BE2C (cell line): ENCODE measurements at regions not wholly inside any gene's neighbourhood (a gene's known extent, or its start where the extent isn't known, plus 50 kb on each side); places are given as distances from the start of the nearest gene placed in this dataset.

Source experiments
- DNase-seq: peaks from one replicate; pipeline ENCODE4 v3.0.0-alpha.2; 2020
- H3K27me3 ChIP-seq: fragments of 250-450 bp; sonication (Bioruptor Pico); 2 replicates; pipeline ENCODE4 v1.5.1; 2020; ENCODE audit warnings: mild to moderate bottlenecking
- H3K36me3 ChIP-seq: fragments of 250-450 bp; sonication (Bioruptor Pico); 2 replicates; pipeline ENCODE4 v1.5.1; 2020; ENCODE audit warnings: mild to moderate bottlenecking
- H3K4me1 ChIP-seq: fragments of 250-450 bp; sonication (Bioruptor Pico); 2 replicates; pipeline ENCODE4 v1.5.1; 2020
- H3K4me3 ChIP-seq: 2 replicates; pipeline ENCODE4 v1.5.1; 2011; ENCODE audit warnings: low read depth, low read length
- H3K9me3 ChIP-seq: fragments of 250-450 bp; sonication (Bioruptor Pico); 2 replicates; pipeline ENCODE4 v1.5.1; 2020
- TF ChIP-seq, protein P1 (sequence below): IDR thresholded peaks from 2 replicates; pipeline ENCODE4 v1.5.1; 2012; ENCODE audit warnings: mild to moderate bottlenecking, low read depth, low read length

DNA sequence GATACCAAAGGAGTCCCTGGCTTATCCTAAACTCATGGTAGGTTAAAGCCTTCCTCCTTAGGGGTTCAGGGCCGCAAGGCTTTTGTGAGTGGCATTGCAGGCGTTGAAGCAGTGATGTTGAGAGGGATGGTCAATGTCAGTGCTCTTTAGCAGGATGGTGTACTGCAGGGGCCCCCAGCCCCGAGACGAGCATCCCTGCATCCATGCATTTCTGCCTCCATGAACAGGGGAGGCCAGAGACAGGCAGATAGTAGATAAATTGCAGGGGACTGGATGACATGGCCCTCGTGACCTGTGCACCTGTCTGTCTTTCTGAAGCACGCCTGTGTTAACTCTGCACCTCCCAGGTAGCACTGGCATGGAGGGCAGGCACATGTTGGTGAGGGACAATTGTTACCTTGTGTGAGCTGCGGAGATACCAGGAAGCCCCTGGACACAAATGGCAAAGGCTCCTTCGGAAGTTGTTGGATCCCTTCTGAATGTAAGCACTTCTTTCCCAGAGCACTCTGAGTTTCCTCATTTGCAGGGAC, 133.5 kb downstream of the SNRPN start:
- Histone ChIP-seq H3K4me3 (no peak overlapping the region), H3K9me3 (no peaks in the 10 kb centered on the region), H3K36me3 (peaks cover 60% of the 10 kb centered on the region), H3K27me3 (no peaks in the 10 kb centered on the region), H3K4me1 (no peaks in the 10 kb centered on the region)
- TF ChIP-seq, protein P1, sequence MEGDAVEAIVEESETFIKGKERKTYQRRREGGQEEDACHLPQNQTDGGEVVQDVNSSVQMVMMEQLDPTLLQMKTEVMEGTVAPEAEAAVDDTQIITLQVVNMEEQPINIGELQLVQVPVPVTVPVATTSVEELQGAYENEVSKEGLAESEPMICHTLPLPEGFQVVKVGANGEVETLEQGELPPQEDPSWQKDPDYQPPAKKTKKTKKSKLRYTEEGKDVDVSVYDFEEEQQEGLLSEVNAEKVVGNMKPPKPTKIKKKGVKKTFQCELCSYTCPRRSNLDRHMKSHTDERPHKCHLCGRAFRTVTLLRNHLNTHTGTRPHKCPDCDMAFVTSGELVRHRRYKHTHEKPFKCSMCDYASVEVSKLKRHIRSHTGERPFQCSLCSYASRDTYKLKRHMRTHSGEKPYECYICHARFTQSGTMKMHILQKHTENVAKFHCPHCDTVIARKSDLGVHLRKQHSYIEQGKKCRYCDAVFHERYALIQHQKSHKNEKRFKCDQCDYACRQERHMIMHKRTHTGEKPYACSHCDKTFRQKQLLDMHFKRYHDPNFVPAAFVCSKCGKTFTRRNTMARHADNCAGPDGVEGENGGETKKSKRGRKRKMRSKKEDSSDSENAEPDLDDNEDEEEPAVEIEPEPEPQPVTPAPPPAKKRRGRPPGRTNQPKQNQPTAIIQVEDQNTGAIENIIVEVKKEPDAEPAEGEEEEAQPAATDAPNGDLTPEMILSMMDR, result no peak
- no peak for DNase-seq

DNA sequence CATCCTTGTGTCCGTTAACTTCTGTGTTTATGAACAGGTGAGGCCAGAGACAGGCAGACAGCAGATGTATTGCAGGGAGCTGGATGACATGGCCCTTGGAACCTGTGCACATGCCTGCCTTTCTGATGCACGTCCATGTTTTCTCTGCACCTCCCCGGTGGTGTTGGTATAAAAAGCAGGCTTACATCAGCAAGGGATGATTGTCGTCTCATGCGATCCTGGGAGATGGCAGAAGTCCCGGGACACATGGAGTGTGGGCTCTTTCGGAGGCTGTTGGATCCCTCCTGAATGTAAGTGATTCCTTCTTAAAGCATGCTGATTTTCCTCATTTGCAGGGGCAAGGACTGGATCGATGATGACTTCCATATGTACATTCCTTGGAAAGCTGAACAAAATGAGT, 134.8 kb downstream of the SNRPN start:
- H3K27me3 ChIP-seq, result no peaks in the 10 kb centered on the region
- no peak for DNase-seq
- H3K36me3 ChIP-seq, result peaks cover 58% of the 10 kb centered on the region
- no peak overlapping the region for H3K4me3 ChIP-seq
- no peaks in the 10 kb centered on the region for H3K9me3 ChIP-seq
- no peaks in the 10 kb centered on the region for H3K4me1 ChIP-seq
- TF ChIP-seq, protein P1, result no peak

DNA sequence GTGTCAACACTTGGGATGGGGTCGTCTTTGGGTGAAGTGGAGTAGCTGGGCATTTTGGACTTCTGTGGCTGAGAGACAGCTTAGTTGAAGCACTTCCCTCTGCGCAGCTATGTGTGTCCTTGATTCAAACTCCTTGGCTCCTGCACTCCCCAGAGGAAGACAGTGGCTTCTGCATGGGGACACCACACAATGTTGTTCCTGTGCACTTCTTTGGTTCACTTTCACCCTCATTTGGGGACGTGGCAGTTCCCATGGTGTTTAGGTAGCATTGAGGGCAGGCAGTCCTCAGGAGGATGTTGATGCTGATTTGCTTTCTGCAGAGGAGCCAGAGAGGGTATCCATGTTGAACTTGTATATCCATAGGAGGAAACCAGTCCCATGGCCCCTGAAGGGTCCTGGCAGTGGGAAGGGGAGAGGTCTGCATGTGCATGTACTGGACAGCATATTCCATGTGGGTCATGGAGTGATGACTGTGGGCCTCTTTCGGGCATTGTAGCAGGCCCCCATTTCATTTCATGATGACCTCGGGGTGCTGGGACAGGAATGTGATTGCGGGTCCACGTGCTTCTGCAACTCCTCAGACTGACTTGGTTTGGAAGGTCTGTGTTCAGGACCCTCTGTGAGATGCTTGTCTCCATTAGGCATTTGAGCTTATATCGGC, 135.4 kb downstream of the SNRPN start:
- TF ChIP-seq, protein P1, result no peak
- DNase-seq, result no peak
- H3K4me3 ChIP-seq, result no peak overlapping the region
- H3K9me3 ChIP-seq, result no peaks in the 10 kb centered on the region
- H3K27me3 ChIP-seq, result no peaks in the 10 kb centered on the region
- H3K36me3 ChIP-seq, result peaks cover 52% of the 10 kb centered on the region
- no peaks in the 10 kb centered on the region for H3K4me1 ChIP-seq

DNA sequence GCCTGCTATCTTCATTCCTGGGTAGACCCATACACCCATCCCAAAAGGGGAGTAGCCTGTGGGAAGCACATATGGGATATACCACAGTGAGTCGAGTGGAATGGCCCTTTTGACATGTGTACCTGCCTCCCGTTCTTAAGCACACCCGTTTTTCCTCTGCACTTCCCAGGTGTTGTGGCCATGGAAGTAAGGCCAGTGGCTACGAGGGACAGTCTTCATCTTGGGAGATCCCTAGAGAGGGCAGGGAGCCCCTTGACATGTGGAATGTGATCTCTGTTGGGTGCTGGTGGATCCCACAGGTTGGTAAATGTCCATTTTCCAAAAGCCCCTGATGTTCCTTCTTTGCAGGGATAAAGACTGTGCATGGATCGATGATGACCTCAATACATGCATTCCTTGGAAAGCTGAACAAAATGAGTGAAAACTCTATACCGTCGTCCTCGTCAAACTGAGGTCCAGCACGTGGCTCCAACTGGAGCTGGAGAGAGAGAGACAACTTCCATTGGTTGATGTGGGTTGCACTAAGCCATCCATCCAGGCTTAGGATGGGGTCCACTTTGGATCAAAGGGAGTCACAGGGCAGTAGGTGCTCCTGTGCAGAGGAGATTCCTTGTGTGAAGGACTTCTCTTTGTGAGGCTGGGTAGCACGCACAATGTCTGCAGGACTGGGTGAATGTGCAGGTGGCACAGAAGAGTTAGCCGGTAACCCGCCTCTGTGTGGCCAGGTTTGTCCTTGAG, 136.8 kb downstream of the SNRPN start:
- peaks cover 44% of the 10 kb centered on the region for H3K36me3 ChIP-seq
- no peak for DNase-seq
- no peaks in the 10 kb centered on the region for H3K27me3 ChIP-seq
- TF ChIP-seq, protein P1, result no peak
- H3K9me3 ChIP-seq, result no peaks in the 10 kb centered on the region
- no peaks in the 10 kb centered on the region for H3K4me1 ChIP-seq
- H3K4me3 ChIP-seq, result no peak overlapping the region

DNA sequence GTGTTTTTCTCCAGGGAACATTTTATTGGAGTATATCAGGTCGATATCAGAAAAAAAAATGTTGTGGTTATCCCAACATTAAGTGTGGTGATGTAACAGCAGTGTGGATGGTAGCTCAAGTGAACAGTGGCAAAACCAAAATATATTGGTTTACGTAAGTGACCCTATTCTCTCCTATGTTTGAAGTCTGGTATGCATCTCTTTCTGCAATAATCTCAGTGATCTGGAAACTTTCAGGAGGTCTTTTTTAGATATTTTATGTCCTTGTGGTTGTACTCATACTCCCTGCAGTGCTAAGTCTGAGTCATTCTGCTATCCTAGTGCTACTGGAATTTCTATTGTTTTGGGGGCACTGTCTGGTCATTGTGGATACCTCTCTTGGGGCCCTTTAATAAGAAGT, 137.9 kb downstream of the SNRPN start:
- no peak for DNase-seq
- H3K9me3 ChIP-seq, result no peaks in the 10 kb centered on the region
- H3K36me3 ChIP-seq, result peaks cover 43% of the 10 kb centered on the region
- no peak overlapping the region for H3K4me3 ChIP-seq
- no peaks in the 10 kb centered on the region for H3K27me3 ChIP-seq
- TF ChIP-seq, protein P1, result no peak
- no peaks in the 10 kb centered on the region for H3K4me1 ChIP-seq
